ENCODE measurements at regions not wholly inside any gene's neighbourhood (a gene's known extent, or its start where the extent isn't known, plus 50 kb on each side); places are given as distances from the start of the nearest gene placed in this dataset.

GRCh38 chr7:114760477-114760876 is 161.4 kb upstream of the MDFIC start:
- Histone ChIP-seq H3K4me1 (peaks cover 19% of the 10 kb centered on the region), H3K4me3 (no peak overlapping the region), H3K9me3 (no peaks in the 10 kb centered on the region), H3K4me2 (peak overlapping the region; percentile 44; the same call in 2 of the 3 replicates), H3K27ac (no peak overlapping the region; a peak in 1 of 6 replicates)
- POLR2A ChIA-PET = no interaction called here
- 75% methylated on average over 2 of the region's 2 CpGs for WGBS (ENCODE audit: missing lambda C conversion rate)
- CTCF ChIA-PET = no interaction called here
- no peak for TF ChIP-seq NFE2L2 (conservative IDR thresholded peaks at IDR 0.05; ENCODE audit: low read length)
- no peak for TF ChIP-seq MYC (IDR thresholded peaks at IDR 0.05; ENCODE audit: borderline replicate concordance, low read length)
- TF ChIP-seq RNF2 (IDR thresholded peaks at IDR 0.05; ENCODE audit: borderline replicate concordance, low read depth) = no peak
- TF ChIP-seq CEBPB (IDR thresholded peaks at IDR 0.05) = no peak
- no peak for TF ChIP-seq USF2 (IDR thresholded peaks at IDR 0.05)
- no peak for TF ChIP-seq SMC3 (IDR thresholded peaks at IDR 0.05)
- no peak for TF ChIP-seq FOXS1 (CRISPR knock-in tag; IDR thresholded peaks at IDR 0.05)
- no peak for TF ChIP-seq ESRRA (IDR thresholded peaks at IDR 0.05; ENCODE audit: borderline replicate concordance, low read length)
- TF ChIP-seq EP300 (IDR thresholded peaks at IDR 0.05) = no peak
- no peak for TF ChIP-seq HDAC2 (IDR thresholded peaks at IDR 0.05)
- TF ChIP-seq ZSCAN20 (CRISPR knock-in tag; IDR thresholded peaks at IDR 0.05) = no peak
- TF ChIP-seq KDM1A (IDR thresholded peaks at IDR 0.05; ENCODE audit: low read depth) = no peak
- TF ChIP-seq TP53 (CRISPR knock-in tag; IDR thresholded peaks at IDR 0.05) = no peak
- no peak for TF ChIP-seq CBX2 (IDR thresholded peaks at IDR 0.05; ENCODE audit: borderline replicate concordance, low read depth)
- no peak for TF ChIP-seq CTCF (IDR thresholded peaks at IDR 0.05)
- TF ChIP-seq FOSB (CRISPR knock-in tag; IDR thresholded peaks at IDR 0.05) = no peak
- TF ChIP-seq NR3C1 (IDR thresholded peaks at IDR 0.05) = no peak
- TF ChIP-seq HOXA7 (CRISPR knock-in tag; IDR thresholded peaks at IDR 0.05) = no peak
- TF ChIP-seq JUNB (IDR thresholded peaks at IDR 0.05) = no peak
- FAIRE-seq (no peak), DNase-seq (ENCODE audit: low read depth in 1 of 2, low spot score in 1 of 2) (no peak), ATAC-seq (no peak)

GRCh38 chr7:114761973-114762372 is 159.9 kb upstream of the MDFIC start:
- POLR2A ChIA-PET = no interaction called here
- CTCF ChIA-PET = no interaction called here
- Histone ChIP-seq H3K4me2 (no peak overlapping the region), H3K4me3 (no peak overlapping the region), H3K27ac (no peak overlapping the region), H3K9me3 (no peaks in the 10 kb centered on the region), H3K4me1 (peaks cover 19% of the 10 kb centered on the region)
- 87% methylated on average over 2 of the region's 2 CpGs for WGBS (ENCODE audit: missing lambda C conversion rate)
- TF ChIP-seq TFCP2L1 (CRISPR knock-in tag; IDR thresholded peaks at IDR 0.05) (no peak), ELK1 (IDR thresholded peaks at IDR 0.05; ENCODE audit: low read depth, low read length) (no peak), FOSL2 (IDR thresholded peaks at IDR 0.05) (no peak), FOSL2 (CRISPR knock-in tag; IDR thresholded peaks at IDR 0.05) (no peak), EHMT2 (IDR thresholded peaks at IDR 0.05; ENCODE audit: low read depth) (no peak), MAZ (IDR thresholded peaks at IDR 0.05; ENCODE audit: borderline replicate concordance, low read depth, low read length) (no peak), NFE2L2 (conservative IDR thresholded peaks at IDR 0.05; ENCODE audit: low read length) (no peak), SMC3 (IDR thresholded peaks at IDR 0.05) (no peak), ZSCAN20 (CRISPR knock-in tag; IDR thresholded peaks at IDR 0.05) (no peak), CBX8 (IDR thresholded peaks at IDR 0.05) (no peak), ESRRA (IDR thresholded peaks at IDR 0.05; ENCODE audit: borderline replicate concordance, low read length) (no peak), MAFK (IDR thresholded peaks at IDR 0.05; ENCODE audit: partially characterized antibody) (no peak), HDAC2 (IDR thresholded peaks at IDR 0.05) (no peak), NPAS2 (CRISPR knock-in tag; IDR thresholded peaks at IDR 0.05; ENCODE audit: borderline replicate concordance) (no peak), HES2 (IDR thresholded peaks at IDR 0.05) (no peak), KDM1A (IDR thresholded peaks at IDR 0.05; ENCODE audit: low read depth) (no peak), SREBF2 (IDR thresholded peaks at IDR 0.05) (no peak)
- DNase-seq (ENCODE audit: low read depth in 1 of 2, low spot score in 1 of 2) (no peak), ATAC-seq (no peak), FAIRE-seq (no peak)
